ENCODE measurements at regions not wholly inside any gene's neighbourhood (a gene's known extent, or its start where the extent isn't known, plus 50 kb on each side); places are given as distances from the start of the nearest gene placed in this dataset.
"Not testable (repeated sequence)": the region's sequence is repeated elsewhere in the genome, so short reads cannot be mapped to it uniquely, and the experiment has no call there.

DNA sequence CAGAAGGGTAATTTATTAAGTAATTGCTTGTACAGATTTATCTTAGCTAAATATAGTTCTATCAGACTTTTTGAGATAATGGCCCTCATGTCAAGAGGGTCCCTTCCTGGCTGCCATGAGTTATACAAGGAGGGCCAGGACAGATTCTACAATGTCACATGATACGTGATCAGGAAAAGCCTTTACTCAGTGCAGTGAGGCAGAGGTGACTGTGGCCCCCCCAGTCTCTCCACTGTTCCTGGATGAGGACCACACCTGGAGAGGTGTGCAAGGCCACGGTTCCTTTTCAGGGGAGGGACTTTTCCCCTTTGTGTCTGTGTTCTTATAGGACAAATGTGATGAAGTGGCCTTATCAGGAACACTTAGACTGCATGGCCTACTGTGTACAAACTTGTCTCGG is 54.3 kb upstream of the LRCH1 start:
- H3K4me3 Mint-ChIP-seq: no peak overlapping the region

DNA sequence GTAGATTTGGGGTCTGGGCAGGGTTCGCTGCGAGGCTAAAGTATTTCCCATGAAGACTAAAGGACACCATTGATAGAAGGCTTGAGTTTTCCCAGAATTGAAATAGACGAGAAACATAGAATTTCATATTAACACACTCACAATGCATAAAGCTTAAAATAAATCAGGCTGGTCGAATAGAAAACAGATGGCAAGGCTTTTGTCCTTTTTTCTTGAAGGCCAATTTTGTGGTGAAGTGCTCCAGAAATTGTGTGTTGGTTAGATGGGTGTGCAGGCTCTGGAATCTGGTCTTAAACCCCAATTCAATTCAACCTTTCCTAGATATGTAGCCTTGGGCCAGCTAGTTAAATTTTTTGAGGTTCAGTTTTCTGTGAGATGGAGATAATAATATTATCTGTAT is 56.9 kb upstream of the LRCH1 start:
- no peak overlapping the region for H3K27ac Mint-ChIP-seq
- peaks cover 7% of the 10 kb centered on the region for H3K27me3 Mint-ChIP-seq
- H3K4me1 Mint-ChIP-seq: no peaks in the 10 kb centered on the region
- no peaks in the 10 kb centered on the region for H3K9me3 Mint-ChIP-seq (ENCODE audit: low read depth)
- ATAC-seq (no peak), DNase-seq (no peak)
- CTCF ChIA-PET: no interaction called here
- no peaks in the 10 kb centered on the region for H3K36me3 Mint-ChIP-seq
- H3K4me3 Mint-ChIP-seq: no peak overlapping the region

More for the DNA sequence above, 54.3 kb upstream of the LRCH1 start:
- Mint-ChIP-seq H3K36me3 (no peaks in the 10 kb centered on the region), H3K4me1 (no peaks in the 10 kb centered on the region), H3K9me3 (ENCODE audit: low read depth) (no peaks in the 10 kb centered on the region), H3K27ac (no peak overlapping the region), H3K27me3 (peaks cover 4% of the 10 kb centered on the region)
- DNase-seq (no peak), ATAC-seq (no peak)
- CTCF ChIA-PET: no interaction called here

DNA sequence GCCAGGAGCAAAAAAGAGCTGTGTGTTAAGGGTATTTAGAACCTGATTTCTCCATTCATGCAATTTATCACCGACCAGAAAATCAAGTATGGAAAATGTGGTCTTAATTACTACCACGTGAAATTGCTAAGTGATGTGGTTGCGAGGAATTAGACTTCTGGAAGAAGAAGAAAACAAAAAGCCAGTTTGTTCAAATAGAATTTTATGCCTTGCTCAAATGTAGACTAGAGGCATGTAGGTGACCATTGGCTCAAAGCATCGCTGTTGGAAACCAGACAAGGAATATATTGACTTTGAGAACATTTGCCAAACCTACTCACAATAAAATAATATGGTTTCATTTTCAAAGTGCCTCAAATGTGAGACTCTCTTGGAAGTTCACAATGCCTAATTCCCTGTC is 57.3 kb upstream of the LRCH1 start:
- Mint-ChIP-seq H3K4me3 (no peak overlapping the region), H3K4me1 (no peaks in the 10 kb centered on the region), H3K9me3 (ENCODE audit: low read depth) (no peaks in the 10 kb centered on the region), H3K36me3 (no peaks in the 10 kb centered on the region), H3K27me3 (peaks cover 10% of the 10 kb centered on the region), H3K27ac (no peak overlapping the region)
- no peak for ATAC-seq
- DNase-seq: no peak
- CTCF ChIA-PET: no interaction called here

DNA sequence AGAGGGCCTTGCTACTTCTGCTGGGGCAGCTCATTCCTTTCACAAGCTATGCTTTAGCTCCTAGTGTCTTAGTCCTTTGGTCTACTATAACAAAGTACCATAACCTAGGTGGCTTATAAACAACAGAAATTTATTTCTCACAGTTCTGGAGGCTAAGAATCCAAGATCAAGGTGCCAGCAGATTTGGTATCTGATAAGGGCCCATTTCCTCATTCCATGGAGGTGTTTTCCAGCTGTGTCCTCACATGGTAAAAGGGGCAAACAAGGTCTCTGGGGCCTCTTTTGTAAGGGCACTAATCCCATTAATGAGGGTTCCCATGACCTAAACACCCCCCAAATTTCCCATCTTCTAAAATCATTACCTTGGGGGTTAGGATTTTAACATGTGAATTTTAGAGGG is 57.9 kb upstream of the LRCH1 start:
- CTCF ChIA-PET: no interaction called here
- Mint-ChIP-seq H3K27me3 (peaks cover 13% of the 10 kb centered on the region), H3K9me3 (ENCODE audit: low read depth) (no peaks in the 10 kb centered on the region), H3K27ac (no peak overlapping the region), H3K36me3 (no peaks in the 10 kb centered on the region), H3K4me3 (no peak overlapping the region), H3K4me1 (peaks cover 5% of the 10 kb centered on the region)
- DNase-seq: no peak
- no peak for ATAC-seq

DNA sequence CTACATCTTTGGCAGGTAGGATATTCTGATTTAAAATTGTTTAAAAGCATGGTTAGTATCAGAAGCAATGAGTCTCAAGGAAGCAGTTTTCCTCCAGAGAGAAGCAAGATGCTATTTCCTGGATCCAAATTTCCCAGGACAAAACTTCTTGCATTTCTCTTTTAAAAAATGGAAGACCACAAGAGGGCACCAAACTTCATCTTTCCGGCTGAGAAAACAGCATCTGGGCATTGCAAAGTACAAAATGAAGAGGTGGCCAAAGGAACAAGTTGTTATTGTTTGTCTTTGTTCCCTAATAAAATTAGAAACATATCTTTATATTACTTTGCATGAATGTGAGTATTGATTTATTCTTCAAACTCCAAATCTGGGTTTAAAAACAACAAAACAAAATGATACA is 60.0 kb upstream of the LRCH1 start:
- CTCF ChIA-PET: interaction anchor here (1.5 kb wide), 1 partner anchor 228 kb away, joined by 7 read pairs; no protein-coding TSS in a partner anchor
- DNase-seq (no peak), ATAC-seq (no peak)
- H3K27me3 Mint-ChIP-seq: peaks cover 16% of the 10 kb centered on the region
- H3K9me3 Mint-ChIP-seq (ENCODE audit: low read depth): no peaks in the 10 kb centered on the region
- peaks cover 10% of the 10 kb centered on the region for H3K4me1 Mint-ChIP-seq
- H3K4me3 Mint-ChIP-seq: no peak overlapping the region
- peaks cover 2% of the 10 kb centered on the region for H3K36me3 Mint-ChIP-seq
- H3K27ac Mint-ChIP-seq: no peak overlapping the region

DNA sequence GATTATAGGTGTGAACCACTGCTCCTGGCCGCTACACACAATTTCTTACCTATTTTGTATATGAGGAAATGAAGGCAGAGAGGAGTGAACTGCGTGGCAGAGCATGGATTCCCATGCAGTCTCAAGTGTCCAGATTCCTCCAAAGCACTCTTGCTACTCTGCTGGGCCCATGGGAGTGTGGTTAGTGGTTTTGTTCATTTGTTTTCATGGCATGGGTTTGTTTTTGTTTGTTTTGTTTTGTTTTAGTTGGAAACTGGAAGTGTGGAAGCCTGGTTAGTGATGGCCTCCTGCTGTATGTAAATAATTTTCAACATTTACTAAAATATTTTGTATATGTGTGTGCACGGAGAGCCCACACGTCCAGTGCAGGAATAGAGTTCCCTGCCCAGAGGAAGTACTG is 61.3 kb upstream of the LRCH1 start:
- Mint-ChIP-seq H3K27me3 (peaks cover 19% of the 10 kb centered on the region), H3K4me1 (peaks cover 10% of the 10 kb centered on the region), H3K36me3 (peaks cover 2% of the 10 kb centered on the region), H3K27ac (no peak overlapping the region), H3K4me3 (no peak overlapping the region), H3K9me3 (ENCODE audit: low read depth) (no peaks in the 10 kb centered on the region)
- CTCF ChIA-PET: no interaction called here
- ATAC-seq (no peak), DNase-seq (no peak)

DNA sequence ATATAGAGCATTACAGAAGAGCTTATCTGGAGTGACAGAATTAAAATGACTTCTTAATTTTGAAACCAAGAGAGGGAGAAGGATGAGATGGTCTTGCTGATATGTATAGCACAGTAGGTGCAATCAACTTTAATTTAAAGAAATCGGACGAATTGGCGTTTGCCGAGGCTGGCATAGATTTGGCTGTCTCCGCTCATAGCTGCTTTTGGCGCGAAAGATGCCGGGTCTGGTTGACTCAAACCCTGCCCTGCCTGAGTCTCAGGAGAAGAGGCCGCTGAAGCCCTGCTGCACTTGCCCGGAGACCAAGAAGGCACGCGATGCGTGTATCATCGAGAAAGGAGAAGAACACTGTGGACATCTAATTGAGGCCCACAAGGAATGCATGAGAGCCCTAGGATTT is 62.3 kb upstream of the LRCH1 start:
- CTCF ChIA-PET: interaction anchor here (1.2 kb wide), 1 partner anchor 230 kb away, joined by 3 read pairs; no protein-coding TSS in a partner anchor
- peak; percentile 60 for ATAC-seq
- not testable (repeated sequence) for H3K4me1 Mint-ChIP-seq; DNase-seq; H3K36me3 Mint-ChIP-seq; H3K27ac Mint-ChIP-seq; H3K9me3 Mint-ChIP-seq (ENCODE audit: low read depth); H3K4me3 Mint-ChIP-seq
- H3K27me3 Mint-ChIP-seq: peaks cover 19% of the 10 kb centered on the region

DNA sequence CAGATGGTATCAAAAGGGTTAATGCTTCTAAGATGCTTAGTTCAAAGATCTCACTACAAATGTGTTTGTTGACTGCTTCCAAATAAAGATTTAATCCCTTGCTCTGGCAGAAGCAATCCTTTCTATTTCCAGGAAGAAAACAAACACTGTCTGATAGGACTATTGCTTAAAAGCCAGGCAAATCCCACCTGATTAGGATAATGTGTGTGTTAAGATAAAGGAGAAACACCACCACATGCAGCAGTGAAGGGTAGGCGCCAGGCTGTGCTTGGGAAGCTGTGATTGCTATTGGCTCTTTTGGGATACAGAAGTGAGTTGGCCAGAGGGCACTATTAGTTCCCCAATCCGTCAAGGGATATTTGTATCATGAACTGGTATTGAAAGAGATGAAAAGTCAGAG is 62.8 kb upstream of the LRCH1 start:
- no peak overlapping the region for H3K4me3 Mint-ChIP-seq
- H3K4me1 Mint-ChIP-seq: peaks cover 10% of the 10 kb centered on the region
- H3K36me3 Mint-ChIP-seq: peaks cover 2% of the 10 kb centered on the region
- DNase-seq (no peak), ATAC-seq (no peak)
- no peak overlapping the region for H3K27ac Mint-ChIP-seq
- peaks cover 19% of the 10 kb centered on the region for H3K27me3 Mint-ChIP-seq
- CTCF ChIA-PET: interaction anchor here (1.2 kb wide), 1 partner anchor 231 kb away, joined by 3 read pairs; no protein-coding TSS in a partner anchor
- peaks cover 2% of the 10 kb centered on the region for H3K9me3 Mint-ChIP-seq (ENCODE audit: low read depth)

DNA sequence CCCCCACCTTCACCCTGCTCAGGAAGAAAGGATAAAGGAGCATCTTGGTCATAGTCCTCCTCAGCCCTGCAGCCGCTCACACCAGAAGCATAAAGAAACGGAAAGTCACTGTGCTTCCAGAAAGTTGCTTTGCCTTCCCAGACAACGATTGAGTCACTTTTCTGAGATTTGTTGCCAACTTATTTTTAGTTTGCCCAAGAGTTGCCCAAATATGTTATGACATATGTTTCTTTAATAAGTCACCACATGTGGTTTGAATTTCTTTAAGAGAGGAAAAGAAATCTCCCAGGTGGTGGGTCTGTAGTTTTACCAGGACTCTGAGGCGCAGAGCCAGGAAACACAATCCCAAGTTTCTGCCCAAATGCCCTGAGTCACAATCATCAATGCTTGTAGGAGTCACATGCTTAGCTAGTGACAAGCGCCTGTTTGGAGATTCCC is 63.4 kb upstream of the LRCH1 start:
- H3K4me1 Mint-ChIP-seq: peaks cover 10% of the 10 kb centered on the region
- CTCF ChIA-PET: no interaction called here
- no peak overlapping the region for H3K27ac Mint-ChIP-seq
- DNase-seq: no peak
- H3K27me3 Mint-ChIP-seq: peaks cover 19% of the 10 kb centered on the region
- ATAC-seq: no peak
- H3K9me3 Mint-ChIP-seq (ENCODE audit: low read depth): peaks cover 7% of the 10 kb centered on the region
- peaks cover 2% of the 10 kb centered on the region for H3K36me3 Mint-ChIP-seq
- H3K4me3 Mint-ChIP-seq: no peak overlapping the region

DNA sequence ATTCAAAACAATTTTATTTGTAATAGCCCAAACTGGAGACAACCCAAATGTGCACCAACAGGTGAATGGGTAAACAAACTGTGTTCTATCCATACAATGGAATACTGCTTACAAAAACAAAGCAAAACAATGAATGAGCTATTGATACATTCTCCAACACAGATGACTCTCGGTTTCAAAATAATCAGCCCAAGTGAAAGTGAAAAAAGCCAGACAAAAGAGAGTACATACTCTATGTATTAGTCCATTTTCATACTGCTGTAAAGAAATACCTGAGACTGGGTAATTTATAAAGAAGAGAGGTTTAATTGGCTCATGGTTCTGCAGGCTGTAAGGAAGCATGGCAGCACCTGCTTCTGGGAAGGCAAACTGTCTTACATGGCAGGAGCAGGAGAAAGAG is 65.2 kb upstream of the LRCH1 start:
- Mint-ChIP-seq H3K27me3 (peaks cover 22% of the 10 kb centered on the region), H3K9me3 (ENCODE audit: low read depth) (peaks cover 9% of the 10 kb centered on the region), H3K4me1 (peaks cover 10% of the 10 kb centered on the region), H3K27ac (no peak overlapping the region), H3K36me3 (peaks cover 5% of the 10 kb centered on the region), H3K4me3 (no peak overlapping the region)
- CTCF ChIA-PET: no interaction called here
- no peak for ATAC-seq
- DNase-seq: no peak

DNA sequence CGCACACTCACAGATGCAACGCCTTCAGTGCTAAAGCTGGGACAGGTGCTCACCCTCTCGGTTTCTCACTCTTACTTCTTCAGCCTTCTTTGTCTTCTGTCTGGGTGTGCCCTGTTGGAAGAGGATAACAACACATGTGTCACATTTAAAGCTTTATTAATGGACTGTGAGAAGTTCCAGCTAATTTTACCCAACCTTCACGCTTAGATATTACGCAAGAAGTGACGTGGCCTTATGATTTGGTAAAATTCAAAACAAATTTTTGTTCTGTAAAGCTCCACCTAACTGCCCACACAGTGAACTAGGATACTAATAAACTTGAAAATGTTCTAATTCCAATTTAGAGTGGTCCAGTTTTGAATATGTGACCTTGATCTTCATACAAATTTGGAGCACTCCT is 66.7 kb upstream of the LRCH1 start:
- no peak overlapping the region for H3K4me3 Mint-ChIP-seq
- H3K27me3 Mint-ChIP-seq: peaks cover 15% of the 10 kb centered on the region
- peaks cover 9% of the 10 kb centered on the region for H3K9me3 Mint-ChIP-seq (ENCODE audit: low read depth)
- H3K36me3 Mint-ChIP-seq: peaks cover 5% of the 10 kb centered on the region
- H3K27ac Mint-ChIP-seq: no peak overlapping the region
- DNase-seq (no peak), ATAC-seq (no peak)
- CTCF ChIA-PET: no interaction called here
- H3K4me1 Mint-ChIP-seq: peaks cover 10% of the 10 kb centered on the region

DNA sequence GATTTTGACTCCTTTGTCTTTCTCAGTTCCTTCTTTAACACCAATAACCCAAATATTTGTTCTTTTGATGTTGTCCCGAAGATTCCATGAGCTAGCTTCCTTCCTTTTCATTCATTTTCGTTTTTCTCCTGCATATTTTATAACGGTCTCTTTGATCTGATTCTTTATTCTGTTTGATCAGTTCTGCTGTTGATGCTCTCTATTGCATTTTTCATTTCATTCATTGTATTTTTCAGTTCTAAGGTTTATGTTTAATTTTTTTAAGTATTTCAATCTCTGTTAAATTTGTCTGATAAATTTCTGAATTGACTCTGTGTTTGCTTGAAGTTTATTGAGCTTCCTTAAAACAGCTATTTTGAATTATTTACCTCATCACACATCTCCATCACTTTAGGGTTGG is 68.4 kb upstream of the LRCH1 start:
- no peak for DNase-seq
- Mint-ChIP-seq H3K4me3 (no peak overlapping the region), H3K9me3 (ENCODE audit: low read depth) (peaks cover 9% of the 10 kb centered on the region), H3K36me3 (peaks cover 5% of the 10 kb centered on the region), H3K4me1 (peaks cover 3% of the 10 kb centered on the region), H3K27ac (no peak overlapping the region), H3K27me3 (peaks cover 9% of the 10 kb centered on the region)
- no peak for ATAC-seq
- CTCF ChIA-PET: no interaction called here

DNA sequence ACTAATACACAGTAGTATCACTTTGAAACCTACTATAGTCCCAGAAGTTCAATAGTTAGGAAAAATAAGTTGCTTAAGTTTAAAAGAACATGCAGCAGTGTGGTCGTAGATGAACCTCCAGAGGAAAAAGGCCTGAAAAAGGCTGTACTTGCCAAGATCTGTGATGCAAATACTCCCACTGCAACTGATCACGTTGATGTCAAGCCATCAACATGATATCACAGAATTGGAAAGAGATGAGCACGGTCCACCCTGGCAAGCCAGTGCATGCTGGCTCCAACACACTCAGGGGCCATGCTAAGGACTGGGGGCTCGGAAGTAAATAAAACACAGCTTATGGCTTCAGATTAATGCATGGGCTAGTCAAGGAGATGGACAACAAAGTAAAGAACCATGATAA is 71.8 kb upstream of the LRCH1 start:
- CTCF ChIA-PET: no interaction called here
- Mint-ChIP-seq H3K4me3 (no peak overlapping the region), H3K27ac (no peak overlapping the region), H3K4me1 (no peaks in the 10 kb centered on the region), H3K9me3 (ENCODE audit: low read depth) (peaks cover 9% of the 10 kb centered on the region), H3K36me3 (peaks cover 3% of the 10 kb centered on the region), H3K27me3 (peaks cover 3% of the 10 kb centered on the region)
- DNase-seq: no peak
- ATAC-seq: no peak

DNA sequence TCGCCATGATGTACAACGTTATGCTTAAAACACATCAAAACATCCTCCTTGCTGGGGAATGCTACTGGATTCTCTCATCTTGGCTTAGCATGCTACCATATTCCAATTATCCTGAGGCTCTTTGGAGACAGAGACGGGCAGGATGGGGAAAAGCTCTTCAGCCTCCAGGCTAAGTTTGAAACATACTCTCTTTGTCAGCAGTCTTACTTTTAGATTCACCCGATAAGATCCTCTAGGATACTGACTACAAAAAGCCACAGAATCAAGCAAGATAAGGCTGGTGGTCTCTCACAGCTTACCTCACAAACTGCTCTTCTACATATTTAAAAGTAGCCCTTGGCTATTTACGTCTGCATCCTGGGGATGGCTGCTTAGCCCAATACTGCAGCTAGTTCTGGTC is 72.8 kb upstream of the LRCH1 start:
- peaks cover 8% of the 10 kb centered on the region for H3K9me3 Mint-ChIP-seq (ENCODE audit: low read depth)
- DNase-seq (no peak), ATAC-seq (no peak)
- H3K36me3 Mint-ChIP-seq: peaks cover 3% of the 10 kb centered on the region
- H3K27me3 Mint-ChIP-seq: peaks cover 3% of the 10 kb centered on the region
- CTCF ChIA-PET: no interaction called here
- H3K27ac Mint-ChIP-seq: no peak overlapping the region
- H3K4me1 Mint-ChIP-seq: no peaks in the 10 kb centered on the region
- H3K4me3 Mint-ChIP-seq: no peak overlapping the region

DNA sequence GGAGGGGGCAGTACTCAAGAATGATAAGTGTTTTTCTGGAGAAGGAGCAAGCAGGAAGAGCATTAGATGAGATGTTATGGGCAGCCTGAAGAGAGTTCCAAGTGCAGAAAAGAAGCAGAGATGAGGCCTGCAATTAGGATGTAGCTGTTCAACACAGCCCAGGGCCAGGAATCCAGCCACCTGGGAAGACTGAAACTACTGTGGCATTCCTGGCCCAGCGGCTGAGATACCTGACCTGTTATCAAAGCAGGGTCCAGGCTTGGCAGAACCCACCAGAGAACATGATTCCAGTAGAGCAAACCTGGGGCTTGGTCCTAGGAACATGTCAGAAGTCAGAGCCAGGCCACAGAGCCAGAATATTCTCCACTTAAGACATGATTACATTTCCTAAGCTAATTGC is 73.3 kb upstream of the LRCH1 start:
- Mint-ChIP-seq H3K4me1 (no peaks in the 10 kb centered on the region), H3K9me3 (ENCODE audit: low read depth) (peaks cover 3% of the 10 kb centered on the region), H3K27me3 (peaks cover 3% of the 10 kb centered on the region), H3K27ac (no peak overlapping the region), H3K4me3 (no peak overlapping the region), H3K36me3 (peaks cover 3% of the 10 kb centered on the region)
- ATAC-seq (no peak), DNase-seq (no peak)
- CTCF ChIA-PET: no interaction called here
